ENCODE measurements at regions not wholly inside any gene's neighbourhood (a gene's known extent, or its start where the extent isn't known, plus 50 kb on each side); places are given as distances from the start of the nearest gene placed in this dataset.

- POLR2A ChIA-PET = no interaction called here
- Histone ChIP-seq H3K9me1 (replicated peaks; ENCODE audit: control insufficient read depth, extremely low read depth, insufficient read depth, low read length) (no peaks in the 10 kb centered on the region), H3K27me3 (ENCODE audit: control insufficient read depth in 2 of 2, insufficient read depth in 2 of 2, low read length in 2 of 2) (no peaks in the 10 kb centered on the region), H3K4me3 (replicated peaks in 1 of 3; ENCODE audit: insufficient read depth in 1 of 3, low read depth in 1 of 3, low read length in 3 of 3) (no peak overlapping the region), H3K36me3 (ENCODE audit: control insufficient read depth in 2 of 2, extremely low read depth in 1 of 2, insufficient read depth in 2 of 2, low read length in 2 of 2) (no peaks in the 10 kb centered on the region), H4K20me1 (replicated peaks; ENCODE audit: control insufficient read depth, extremely low read depth, insufficient read depth, low read length) (no peaks in the 10 kb centered on the region), H3K4me1 (ENCODE audit: control insufficient read depth, extremely low read depth, insufficient read depth, low read length) (peaks cover 32% of the 10 kb centered on the region), H3K9ac (replicated peaks; ENCODE audit: extremely low read depth, insufficient read depth, low read length) (no peak overlapping the region), H3K27ac (ENCODE audit: insufficient read depth, low read depth, low read length) (no peak overlapping the region), H3K9me3 (replicated peaks; ENCODE audit: control insufficient read depth, insufficient read depth, low read length) (no peaks in the 10 kb centered on the region), H3K79me2 (ENCODE audit: control insufficient read depth, insufficient read depth, low read length) (no peaks in the 10 kb centered on the region), H3K4me2 (ENCODE audit: insufficient read depth, low read length) (no peak overlapping the region), H2AFZ (ENCODE audit: low read depth, low read length) (no peak overlapping the region)
- intact Hi-C loops (cut with micrococcal nuclease) (no loop called here), dilution Hi-C loops (cut with MboI; ENCODE audit: extremely low pct_ligation_motif_present, low sequenced_read_pairs) (no loop called here)
- TF ChIP-seq CTCF (IDR thresholded peaks at IDR 0.05; ENCODE audit: extremely low read depth in 1 of 2, insufficient read depth in 1 of 2, low read depth in 1 of 2, low read length in 2 of 2) (no peak), FOS (IDR thresholded peaks at IDR 0.05; ENCODE audit: borderline replicate concordance, insufficient read depth, low read length) (no peak), POLR2A (IDR thresholded peaks at IDR 0.05; ENCODE audit: low read depth, low read length) (no peak), JUN (IDR thresholded peaks at IDR 0.05; ENCODE audit: borderline replicate concordance, insufficient read depth, insufficient read length, low read depth) (no peak), GATA2 (IDR thresholded peaks at IDR 0.05; ENCODE audit: insufficient read depth, insufficient read length, low read depth, low read length) (no peak), MYC (IDR thresholded peaks at IDR 0.05; ENCODE audit: low read depth, low read length) (no peak), MAX (IDR thresholded peaks at IDR 0.05; ENCODE audit: insufficient read depth, insufficient read length) (no peak), EZH2 (IDR thresholded peaks at IDR 0.05; ENCODE audit: borderline replicate concordance, low read depth, low read length, severe bottlenecking) (no peak), POLR2AphosphoS5 (IDR thresholded peaks at IDR 0.05; ENCODE audit: insufficient read depth, low read depth, low read length) (no peak)
- no peak for FAIRE-seq
- BruUV-seq (replicated peaks) = no TSS peak
- CTCF ChIA-PET = interaction anchor here (0.8 kb wide), 1 partner anchor 15 kb away, joined by 3 read pairs; no protein-coding TSS in a partner anchor
- DNase-seq (ENCODE audit: low read depth, low spot score) = no peak
Measured at GRCh38 chr9:18335825-18336224, 138.1 kb upstream of the ADAMTSL1 start.
